K562 (cell line): ENCODE measurements at regions not wholly inside any gene's neighbourhood (a gene's known extent, or its start where the extent isn't known, plus 50 kb on each side); places are given as distances from the start of the nearest gene placed in this dataset.

Source experiments
- ATAC-seq: fragments of 200-7000 bp; cut with Tn5 transposase; 3 replicates; pipeline ENCODE4 v1.9.1; 2020; ENCODE audit warnings: moderate library complexity
- BruUV-seq: library from RNA; stranded (reverse); fragments of 400-500 nt; replicated peaks from 2 replicates; lab custom pipeline; 2021; lab: Mats Ljungman, UMichigan
- CTCF ChIA-PET: fragments of 300-600 bp; formaldehyde crosslinking; extraction: SDS; loops from one replicate; lab custom pipeline; 2021; ENCODE audit warnings: low intra/inter-chr PET ratio; lab: Yijun Ruan, JAX
- POLR2A ChIA-PET: fragments of 300-600, 350-650 bp; sonication (Branson Sonifier 250); formaldehyde crosslinking; extraction: SDS; loops from one replicate; lab custom pipeline; 2021; ENCODE audit warnings: antibody characterized with exemption, inconsistent platforms; lab: Yijun Ruan, JAX
- DNase-seq, 4 experiments: peaks; one replicate each; pipeline versions ENCODE4 v3.0.0 to v3.0.0-alpha.2; 2011 to 2018; ENCODE audit warnings: low spot score in 3 of 4, mixed read lengths in 3 of 4; ENCODE audit errors: extremely low read depth in 1 of 4
- FAIRE-seq: peaks from 2 replicates; lab custom pipeline; 2011; peaks lifted over from hg19 to GRCh38; lab: Jason Lieb, UNC
- H2AFZ ChIP-seq: 2 replicates; pipeline ENCODE4 v1.6.0; 2011; ENCODE audit warnings: low read depth, low read length, control low read depth, inconsistent platforms
- H3K27ac ChIP-seq: fragments of 200-600 bp; 3 replicates; pipeline ENCODE4 v1.8.0; 2011; ENCODE audit warnings: low read depth, mild to moderate bottlenecking, control low read depth, inconsistent platforms, low read length, moderate library complexity, mixed read lengths; ENCODE audit errors: extremely low read depth
- H3K27me3 ChIP-seq, 2 experiments: fragments of 300-600 bp in 1 of 2; 2 replicates in 1 of 2; 3 replicates in 1 of 2; pipeline versions ENCODE4 v1.6.0 to v1.8.0; 2011; ENCODE audit warnings: inconsistent platforms in 2 of 2, low read length in 2 of 2, mild to moderate bottlenecking in 1 of 2, mixed read lengths in 1 of 2, moderate library complexity in 1 of 2; ENCODE audit not compliant: control insufficient read depth in 2 of 2, insufficient read depth in 2 of 2
- H3K36me3 ChIP-seq: fragments of 300-600 bp; 3 replicates; pipeline ENCODE4 v1.8.0; 2011; ENCODE audit warnings: mild to moderate bottlenecking, low read length, inconsistent platforms; ENCODE audit not compliant: control insufficient read depth, insufficient read depth
- H3K4me1 ChIP-seq, 2 experiments: fragments of 200-600 bp in 1 of 2; replicated peaks in 1 of 2; 2 replicates in 1 of 2; 3 replicates in 1 of 2; pipeline versions ENCODE4 v1.5.1 to v1.8.0; 2011; ENCODE audit warnings: inconsistent platforms in 2 of 2, low read length in 2 of 2, mild to moderate bottlenecking in 1 of 2, mixed read lengths in 1 of 2, moderate library complexity in 1 of 2; ENCODE audit not compliant: control insufficient read depth in 2 of 2, insufficient read depth in 2 of 2
- H3K4me2 ChIP-seq: 2 replicates; pipeline ENCODE4 v1.6.1; 2011; ENCODE audit warnings: low read length, control low read depth, inconsistent platforms, mixed read lengths; ENCODE audit not compliant: insufficient read depth
- H3K4me3 ChIP-seq: fragments of 200-600 bp; sonication (generic), shearing (Covaris generic); 2 replicates; pipeline ENCODE4 v1.5.1; 2016; ENCODE audit warnings: control low read depth, inconsistent platforms
- H3K79me2 ChIP-seq: fragments of 200-600 bp; 3 replicates; pipeline ENCODE4 v1.8.0; 2011; ENCODE audit warnings: low read length, inconsistent platforms; ENCODE audit not compliant: control insufficient read depth, insufficient read depth
- H3K9ac ChIP-seq, 2 experiments: 2 replicates each; pipeline versions ENCODE4 v1.6.0 to v1.6.1; 2011; ENCODE audit warnings: low read depth in 2 of 2, low read length in 2 of 2, control low read depth in 1 of 2, inconsistent platforms in 1 of 2, mild to moderate bottlenecking in 1 of 2, mixed read lengths in 1 of 2; ENCODE audit not compliant: insufficient read depth in 1 of 2
- H3K9me1 ChIP-seq: one replicate; pipeline ENCODE4 v1.6.0; 2011; ENCODE audit warnings: inconsistent platforms, mild to moderate bottlenecking, low read length, moderate library complexity; ENCODE audit not compliant: control insufficient read depth, insufficient read depth
- H3K9me3 ChIP-seq: replicated peaks from 2 replicates; pipeline ENCODE4 v1.5.1; 2011; ENCODE audit warnings: low read depth, low read length, inconsistent platforms; ENCODE audit not compliant: control insufficient read depth, insufficient read depth
- H4K20me1 ChIP-seq: replicated peaks from 2 replicates; pipeline ENCODE4 v1.6.1; 2011; ENCODE audit warnings: low read length, inconsistent platforms, mixed read lengths; ENCODE audit not compliant: control insufficient read depth, insufficient read depth
- CBX3 ChIP-seq, 2 experiments: IDR thresholded peaks; 1 replicate in 1 of 2; 2 replicates in 1 of 2; pipeline ENCODE4 v1.6.1; 2012; ENCODE audit warnings: inconsistent platforms in 2 of 2, low read length in 2 of 2, borderline replicate concordance in 1 of 2, control low read depth in 1 of 2
- ETS2 ChIP-seq: IDR thresholded peaks from 2 replicates; pipeline ENCODE4 v1.6.1; 2016; ENCODE audit warnings: borderline replicate concordance, missing genetic modification characterization, mild to moderate bottlenecking, moderate library complexity, missing compliant biosample characterization; ENCODE audit not compliant: poor library complexity, severe bottlenecking
- HDAC8 ChIP-seq: fragments of 450-650 bp; IDR thresholded peaks from 2 replicates; pipeline ENCODE4 v1.6.1; 2016; ENCODE audit warnings: mild to moderate bottlenecking, missing genetic modification characterization, moderate library complexity, missing compliant biosample characterization
- NFE2 ChIP-seq: IDR thresholded peaks from 2 replicates; pipeline ENCODE4 v1.6.1; 2014; ENCODE audit warnings: antibody characterized with exemption, low read depth
- NFXL1 ChIP-seq: fragments of 450-650 bp; formaldehyde crosslinking; IDR thresholded peaks from 2 replicates; pipeline ENCODE4 v1.4.0; 2021; ENCODE audit warnings: mild to moderate bottlenecking
- PYGO2 ChIP-seq: fragments of 450-650 bp; IDR thresholded peaks from 2 replicates; pipeline ENCODE4 v1.6.1; 2016; ENCODE audit warnings: mild to moderate bottlenecking, missing genetic modification characterization, moderate library complexity, missing compliant biosample characterization
- RNF219 ChIP-seq: fragments of 250-450 bp; sonication (Bioruptor Pico); IDR thresholded peaks from 2 replicates; pipeline ENCODE4 v1.5.0; 2022; ENCODE audit warnings: mild to moderate bottlenecking
- ZBTB43 ChIP-seq: sonication (generic); formaldehyde crosslinking; IDR thresholded peaks from 2 replicates; pipeline ENCODE4 v1.8.0; 2023; ENCODE audit warnings: mild to moderate bottlenecking, missing genetic modification reagents
- ZNF764 ChIP-seq: fragments of 250-450 bp; sonication (Bioruptor Pico); IDR thresholded peaks from 2 replicates; pipeline ENCODE4 v1.4.0; 2020; ENCODE audit warnings: low read depth, mild to moderate bottlenecking, moderate library complexity
- WGBS: fragments of 100-300 bp; shearing (Covaris generic); methylation state at CpG from one replicate; pipeline ENCODE4 v1.1.6; 2016; ENCODE audit warnings: low coverage, mixed read lengths; ENCODE audit not compliant: insufficient coverage; ENCODE audit errors: missing lambda C conversion rate; 5-methylcytosine and 5-hydroxymethylcytosine counted together
- in situ Hi-C: fragments of 300-500 bp; cut with MboI; formaldehyde crosslinking; loops from 4 replicates; pipeline ENCODE4 v1.15.0; 2018; ENCODE audit warnings: inconsistent platforms, mixed read lengths
- intact Hi-C: fragments of 100-400 bp; cut with micrococcal nuclease; formaldehyde crosslinking; loops from 2 replicates; pipeline ENCODE4 v1.14.2; 2022

- H3K9me1 ChIP-seq: no peaks in the 10 kb centered on the region
- no peak overlapping the region for H3K4me3 ChIP-seq
- POLR2A ChIA-PET: interaction anchor here (0.7 to 1.0 kb wide), 3 partner anchors 11 to 145 kb away, joined by 3 read pairs; no protein-coding TSS in a partner anchor
- CTCF ChIA-PET: no interaction called here
- H3K4me1 ChIP-seq: peaks cover 0 to 4% of the 10 kb centered on the region in 2 experiments; a peak in 1 of 5 replicates
- H3K4me2 ChIP-seq: no peak overlapping the region
- no peaks in the 10 kb centered on the region for H4K20me1 ChIP-seq
- H2AFZ ChIP-seq: peak overlapping the region; percentile 69
- DNase-seq: no peak
- no peaks in the 10 kb centered on the region for H3K9me3 ChIP-seq
- peak; percentile 70 for FAIRE-seq
- 36% methylated on average over 1 of the region's 1 CpG for WGBS
- no peak overlapping the region for H3K9ac ChIP-seq
- 0 out of 3 replicates have a peak overlapping the region, but pooled peaks have one; percentile 6 for H3K27ac ChIP-seq
- intact Hi-C loops: no loop called here
- H3K27me3 ChIP-seq: no peaks in the 10 kb centered on the region
- TF ChIP-seq ETS2 (tag) (no peak), NFE2 (no peak), HDAC8 (tag) (no peak), CBX3 (IDR thresholded peaks at IDR 0.05; ENCODE audit: borderline replicate concordance in 1 of 2, low read length in 2 of 2) (no peak), ZNF764 (CRISPR knock-in tag) (no peak), NFXL1 (CRISPR knock-in tag) (no peak), PYGO2 (tag) (no peak), ZBTB43 (no peak), RNF219 (no peak)
- TF ChIP-seq, all 486 proteins: peak for 0
- BruUV-seq: no TSS peak
- ATAC-seq: no peak
- Histone ChIP-seq H3K36me3 (no peaks in the 10 kb centered on the region), H3K79me2 (no peaks in the 10 kb centered on the region)
- in situ Hi-C loops: no loop called here
Measured at GRCh38 chr2:144631636-144632035, 111.7 kb upstream of the ZEB2 start.
